HepG2 (cell line): ENCODE measurements at regions not wholly inside any gene's neighbourhood (a gene's known extent, or its start where the extent isn't known, plus 50 kb on each side); places are given as distances from the start of the nearest gene placed in this dataset.

ENCODE experiments used
- BHLHE40 ChIP-seq: IDR thresholded peaks from 2 replicates; pipeline ENCODE4 v1.6.1; 2011; ENCODE audit warnings: low read length, improper control_type of control experiment
- PAX8 ChIP-seq: sonication (generic); formaldehyde crosslinking; IDR thresholded peaks from 2 replicates; pipeline ENCODE4 v1.8.0; 2022; ENCODE audit warnings: mild to moderate bottlenecking, missing genetic modification reagents, borderline replicate concordance
- PITX1 ChIP-seq: sonication (generic); formaldehyde crosslinking; IDR thresholded peaks from 2 replicates; pipeline ENCODE4 v1.5.1; 2020; ENCODE audit warnings: mild to moderate bottlenecking, missing genetic modification reagents
- RAD21 ChIP-seq: fragments of 450-650 bp; formaldehyde crosslinking; IDR thresholded peaks from 2 replicates; pipeline ENCODE4 v1.5.0; 2020; ENCODE audit warnings: mild to moderate bottlenecking
- RBM39 ChIP-seq: fragments of 200-400 bp; formaldehyde crosslinking; IDR thresholded peaks from one replicate; pipeline ENCODE4 v1.6.1; 2018; ENCODE audit warnings: antibody characterized with exemption, mild to moderate bottlenecking, low read depth, low read length; ENCODE audit not compliant: poor library complexity, severe bottlenecking
- SRF ChIP-seq: IDR thresholded peaks from 2 replicates; pipeline ENCODE4 v1.6.1; 2011; ENCODE audit warnings: mild to moderate bottlenecking, low read depth, low read length, moderate library complexity
- TBL1XR1 ChIP-seq: fragments of 150-350 bp; IDR thresholded peaks from 2 replicates; pipeline ENCODE4 v1.6.1; 2014; ENCODE audit warnings: borderline replicate concordance, low read length; ENCODE audit not compliant: partially characterized antibody
- ZKSCAN1 ChIP-seq: fragments of 150-350 bp; IDR thresholded peaks from 2 replicates; pipeline ENCODE4 v1.6.1; 2014; ENCODE audit warnings: low read length
- ZNF570 ChIP-seq: sonication (generic); formaldehyde crosslinking; IDR thresholded peaks from 2 replicates; pipeline ENCODE4 v1.4.0; 2020; ENCODE audit warnings: mild to moderate bottlenecking, missing genetic modification reagents, borderline replicate concordance
- ZNF580 ChIP-seq: IDR thresholded peaks from 2 replicates; pipeline ENCODE4 v1.6.1; 2016; ENCODE audit warnings: low read depth, borderline replicate concordance
- TF ChIP-seq, protein P1 (sequence below): sonication (generic); formaldehyde crosslinking; IDR thresholded peaks from 2 replicates; pipeline ENCODE4 v1.8.1; 2023; ENCODE audit warnings: missing genetic modification reagents, inconsistent platforms, borderline replicate concordance
- TF ChIP-seq, protein P2 (sequence below): sonication (generic); formaldehyde crosslinking; IDR thresholded peaks from 2 replicates; pipeline ENCODE4 v1.4.0; 2020; ENCODE audit warnings: missing genetic modification reagents
- TF ChIP-seq, protein P3 (sequence below), 2 experiments: sonication (generic) in 1 of 2; formaldehyde crosslinking in 1 of 2; IDR thresholded peaks; 2 replicates each; pipeline versions ENCODE4 v1.5.1 to v1.6.1; 2011 to 2020; ENCODE audit warnings: borderline replicate concordance in 1 of 2, low read depth in 1 of 2, low read length in 1 of 2, mild to moderate bottlenecking in 1 of 2, missing genetic modification reagents in 1 of 2, moderate library complexity in 1 of 2
- TF ChIP-seq, protein P4 (sequence below): sonication (generic); formaldehyde crosslinking; IDR thresholded peaks from 2 replicates; pipeline ENCODE4 v1.5.0; 2020; ENCODE audit warnings: mild to moderate bottlenecking, missing genetic modification reagents, moderate library complexity

- TF ChIP-seq ZKSCAN1 = no peak
- TF ChIP-seq PAX8 (CRISPR knock-in tag) = no peak
- no peak for TF ChIP-seq BHLHE40
- no peak for TF ChIP-seq ZNF570 (CRISPR knock-in tag)
- TF ChIP-seq, protein P1, sequence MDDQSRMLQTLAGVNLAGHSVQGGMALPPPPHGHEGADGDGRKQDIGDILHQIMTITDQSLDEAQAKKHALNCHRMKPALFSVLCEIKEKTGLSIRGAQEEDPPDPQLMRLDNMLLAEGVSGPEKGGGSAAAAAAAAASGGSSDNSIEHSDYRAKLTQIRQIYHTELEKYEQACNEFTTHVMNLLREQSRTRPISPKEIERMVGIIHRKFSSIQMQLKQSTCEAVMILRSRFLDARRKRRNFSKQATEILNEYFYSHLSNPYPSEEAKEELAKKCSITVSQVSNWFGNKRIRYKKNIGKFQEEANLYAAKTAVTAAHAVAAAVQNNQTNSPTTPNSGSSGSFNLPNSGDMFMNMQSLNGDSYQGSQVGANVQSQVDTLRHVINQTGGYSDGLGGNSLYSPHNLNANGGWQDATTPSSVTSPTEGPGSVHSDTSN (CRISPR knock-in tag) = no peak
- TF ChIP-seq, protein P2, sequence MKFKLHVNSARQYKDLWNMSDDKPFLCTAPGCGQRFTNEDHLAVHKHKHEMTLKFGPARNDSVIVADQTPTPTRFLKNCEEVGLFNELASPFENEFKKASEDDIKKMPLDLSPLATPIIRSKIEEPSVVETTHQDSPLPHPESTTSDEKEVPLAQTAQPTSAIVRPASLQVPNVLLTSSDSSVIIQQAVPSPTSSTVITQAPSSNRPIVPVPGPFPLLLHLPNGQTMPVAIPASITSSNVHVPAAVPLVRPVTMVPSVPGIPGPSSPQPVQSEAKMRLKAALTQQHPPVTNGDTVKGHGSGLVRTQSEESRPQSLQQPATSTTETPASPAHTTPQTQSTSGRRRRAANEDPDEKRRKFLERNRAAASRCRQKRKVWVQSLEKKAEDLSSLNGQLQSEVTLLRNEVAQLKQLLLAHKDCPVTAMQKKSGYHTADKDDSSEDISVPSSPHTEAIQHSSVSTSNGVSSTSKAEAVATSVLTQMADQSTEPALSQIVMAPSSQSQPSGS = no peak
- TF ChIP-seq TBL1XR1 = no peak
- no peak for TF ChIP-seq RAD21 (CRISPR knock-in tag)
- no peak for TF ChIP-seq PITX1 (CRISPR knock-in tag)
- no peak for TF ChIP-seq RBM39
- TF ChIP-seq SRF = no peak
- TF ChIP-seq ZNF580 (CRISPR knock-in tag) = no peak
- TF ChIP-seq, protein P3, sequence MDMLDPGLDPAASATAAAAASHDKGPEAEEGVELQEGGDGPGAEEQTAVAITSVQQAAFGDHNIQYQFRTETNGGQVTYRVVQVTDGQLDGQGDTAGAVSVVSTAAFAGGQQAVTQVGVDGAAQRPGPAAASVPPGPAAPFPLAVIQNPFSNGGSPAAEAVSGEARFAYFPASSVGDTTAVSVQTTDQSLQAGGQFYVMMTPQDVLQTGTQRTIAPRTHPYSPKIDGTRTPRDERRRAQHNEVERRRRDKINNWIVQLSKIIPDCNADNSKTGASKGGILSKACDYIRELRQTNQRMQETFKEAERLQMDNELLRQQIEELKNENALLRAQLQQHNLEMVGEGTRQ (IDR thresholded peaks at IDR 0.05; ENCODE audit: low read depth, low read length) = no peak
- TF ChIP-seq, protein P3 (CRISPR knock-in tag; IDR thresholded peaks at IDR 0.05; ENCODE audit: borderline replicate concordance) = no peak
- TF ChIP-seq, protein P4, sequence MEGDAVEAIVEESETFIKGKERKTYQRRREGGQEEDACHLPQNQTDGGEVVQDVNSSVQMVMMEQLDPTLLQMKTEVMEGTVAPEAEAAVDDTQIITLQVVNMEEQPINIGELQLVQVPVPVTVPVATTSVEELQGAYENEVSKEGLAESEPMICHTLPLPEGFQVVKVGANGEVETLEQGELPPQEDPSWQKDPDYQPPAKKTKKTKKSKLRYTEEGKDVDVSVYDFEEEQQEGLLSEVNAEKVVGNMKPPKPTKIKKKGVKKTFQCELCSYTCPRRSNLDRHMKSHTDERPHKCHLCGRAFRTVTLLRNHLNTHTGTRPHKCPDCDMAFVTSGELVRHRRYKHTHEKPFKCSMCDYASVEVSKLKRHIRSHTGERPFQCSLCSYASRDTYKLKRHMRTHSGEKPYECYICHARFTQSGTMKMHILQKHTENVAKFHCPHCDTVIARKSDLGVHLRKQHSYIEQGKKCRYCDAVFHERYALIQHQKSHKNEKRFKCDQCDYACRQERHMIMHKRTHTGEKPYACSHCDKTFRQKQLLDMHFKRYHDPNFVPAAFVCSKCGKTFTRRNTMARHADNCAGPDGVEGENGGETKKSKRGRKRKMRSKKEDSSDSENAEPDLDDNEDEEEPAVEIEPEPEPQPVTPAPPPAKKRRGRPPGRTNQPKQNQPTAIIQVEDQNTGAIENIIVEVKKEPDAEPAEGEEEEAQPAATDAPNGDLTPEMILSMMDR = no peak
Observed at GRCh38 chr13:67961331-67961730, 731.2 kb upstream of the PCDH9 start.
